GM23338 (cell line): ENCODE measurements at regions not wholly inside any gene's neighbourhood (a gene's known extent, or its start where the extent isn't known, plus 50 kb on each side); places are given as distances from the start of the nearest gene placed in this dataset.

Experiments used
- CREB1 ChIP-seq: fragments of 250-450 bp; sonication (Bioruptor Pico); IDR thresholded peaks from 2 replicates; pipeline ENCODE4 v1.5.0; 2020; ENCODE audit warnings: low read depth, mild to moderate bottlenecking, moderate library complexity
- EZH2 ChIP-seq: fragments of 200-600 bp; sonication (generic); IDR thresholded peaks from one replicate; pipeline ENCODE4 v1.8.0; 2017; ENCODE audit warnings: antibody characterized with exemption, mild to moderate bottlenecking, low read depth; ENCODE audit not compliant: unreplicated experiment
- EZH2phosphoT487 ChIP-seq: fragments of 200-600 bp; sonication (generic); IDR thresholded peaks from one replicate; pipeline ENCODE4 v1.8.1; 2018; ENCODE audit warnings: antibody characterized with exemption; ENCODE audit not compliant: unreplicated experiment
- JUNB ChIP-seq: IDR thresholded peaks from one replicate; pipeline ENCODE4 v1.6.1; 2016; ENCODE audit warnings: antibody characterized with exemption; ENCODE audit not compliant: unreplicated experiment
- NANOG ChIP-seq: IDR thresholded peaks from 2 replicates; pipeline ENCODE4 v1.6.1; 2016; ENCODE audit warnings: antibody characterized with exemption, borderline replicate concordance
- POLR2AphosphoS5 ChIP-seq: IDR thresholded peaks from 2 replicates; pipeline ENCODE4 v1.6.1; 2016; ENCODE audit warnings: antibody characterized with exemption, low read depth
- REST ChIP-seq: IDR thresholded peaks from one replicate; pipeline ENCODE4 v1.6.1; 2018; ENCODE audit warnings: antibody characterized with exemption; ENCODE audit not compliant: unreplicated experiment
- STAT1 ChIP-seq: IDR thresholded peaks from one replicate; pipeline ENCODE4 v1.6.1; 2016; ENCODE audit warnings: antibody characterized with exemption; ENCODE audit not compliant: unreplicated experiment
- ZNF114 ChIP-seq: fragments of 250-450 bp; sonication (Bioruptor Pico); IDR thresholded peaks from 2 replicates; pipeline ENCODE4 v1.5.0; 2020; ENCODE audit warnings: mild to moderate bottlenecking, moderate library complexity
- ZNF331 ChIP-seq: fragments of 250-450 bp; sonication (Bioruptor Pico); IDR thresholded peaks from 2 replicates; pipeline ENCODE4 v1.5.0; 2020; ENCODE audit warnings: low read depth, mild to moderate bottlenecking, moderate library complexity
- TF ChIP-seq, protein P1 (sequence below), 2 experiments: fragments of 200-600 bp in 1 of 2; sonication (generic) in 1 of 2; conservative IDR thresholded peaks; 2 replicates each; pipeline versions ENCODE4 v1.5.1 to v1.6.1; 2016 to 2017; ENCODE audit warnings: antibody characterized with exemption in 2 of 2, low read depth in 2 of 2, mild to moderate bottlenecking in 2 of 2, moderate library complexity in 1 of 2
- TF ChIP-seq, protein P2 (sequence below): IDR thresholded peaks from 2 replicates; pipeline ENCODE4 v1.6.1; 2016; ENCODE audit warnings: antibody characterized with exemption
- TF ChIP-seq, protein P3 (sequence below): fragments of 250-450 bp; sonication (Bioruptor Pico); IDR thresholded peaks from 2 replicates; pipeline ENCODE4 v1.5.0; 2020; ENCODE audit warnings: mild to moderate bottlenecking, moderate library complexity

DNA sequence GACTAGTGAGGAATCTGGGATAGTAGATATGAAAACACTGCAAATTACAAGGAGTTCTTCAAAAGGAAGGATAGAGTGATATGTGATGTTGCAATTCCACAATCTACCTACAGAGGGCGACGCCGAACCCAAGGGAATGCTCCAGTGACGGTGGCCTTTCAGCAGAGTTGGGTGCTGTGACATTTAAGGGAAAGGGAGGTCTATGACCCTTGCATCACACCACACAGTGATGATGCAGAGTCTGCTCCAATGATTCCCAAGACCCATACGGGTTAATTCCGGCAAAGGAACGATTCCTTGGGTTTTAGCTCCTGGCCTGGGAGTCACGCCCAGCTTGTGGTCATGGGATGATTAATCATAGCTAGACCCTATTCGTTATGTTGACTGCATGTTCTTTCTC lies 123.0 kb upstream of the IGSF21 start:
- TF ChIP-seq CREB1 (CRISPR knock-in tag) (no peak; the same call in 1 of the 2 replicates), POLR2AphosphoS5 (no peak), EZH2phosphoT487 (no peak), EZH2 (no peak), ZNF331 (CRISPR knock-in tag) (no peak), STAT1 (no peak), JUNB (no peak), REST (no peak), NANOG (no peak), ZNF114 (no peak)
- TF ChIP-seq, protein P1, sequence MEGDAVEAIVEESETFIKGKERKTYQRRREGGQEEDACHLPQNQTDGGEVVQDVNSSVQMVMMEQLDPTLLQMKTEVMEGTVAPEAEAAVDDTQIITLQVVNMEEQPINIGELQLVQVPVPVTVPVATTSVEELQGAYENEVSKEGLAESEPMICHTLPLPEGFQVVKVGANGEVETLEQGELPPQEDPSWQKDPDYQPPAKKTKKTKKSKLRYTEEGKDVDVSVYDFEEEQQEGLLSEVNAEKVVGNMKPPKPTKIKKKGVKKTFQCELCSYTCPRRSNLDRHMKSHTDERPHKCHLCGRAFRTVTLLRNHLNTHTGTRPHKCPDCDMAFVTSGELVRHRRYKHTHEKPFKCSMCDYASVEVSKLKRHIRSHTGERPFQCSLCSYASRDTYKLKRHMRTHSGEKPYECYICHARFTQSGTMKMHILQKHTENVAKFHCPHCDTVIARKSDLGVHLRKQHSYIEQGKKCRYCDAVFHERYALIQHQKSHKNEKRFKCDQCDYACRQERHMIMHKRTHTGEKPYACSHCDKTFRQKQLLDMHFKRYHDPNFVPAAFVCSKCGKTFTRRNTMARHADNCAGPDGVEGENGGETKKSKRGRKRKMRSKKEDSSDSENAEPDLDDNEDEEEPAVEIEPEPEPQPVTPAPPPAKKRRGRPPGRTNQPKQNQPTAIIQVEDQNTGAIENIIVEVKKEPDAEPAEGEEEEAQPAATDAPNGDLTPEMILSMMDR (conservative IDR thresholded peaks at IDR 0.05; ENCODE audit: low read depth in 2 of 2): peak; percentile 89 to 91
- TF ChIP-seq, protein P2, sequence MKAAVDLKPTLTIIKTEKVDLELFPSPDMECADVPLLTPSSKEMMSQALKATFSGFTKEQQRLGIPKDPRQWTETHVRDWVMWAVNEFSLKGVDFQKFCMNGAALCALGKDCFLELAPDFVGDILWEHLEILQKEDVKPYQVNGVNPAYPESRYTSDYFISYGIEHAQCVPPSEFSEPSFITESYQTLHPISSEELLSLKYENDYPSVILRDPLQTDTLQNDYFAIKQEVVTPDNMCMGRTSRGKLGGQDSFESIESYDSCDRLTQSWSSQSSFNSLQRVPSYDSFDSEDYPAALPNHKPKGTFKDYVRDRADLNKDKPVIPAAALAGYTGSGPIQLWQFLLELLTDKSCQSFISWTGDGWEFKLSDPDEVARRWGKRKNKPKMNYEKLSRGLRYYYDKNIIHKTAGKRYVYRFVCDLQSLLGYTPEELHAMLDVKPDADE: no peak
- TF ChIP-seq, protein P3, sequence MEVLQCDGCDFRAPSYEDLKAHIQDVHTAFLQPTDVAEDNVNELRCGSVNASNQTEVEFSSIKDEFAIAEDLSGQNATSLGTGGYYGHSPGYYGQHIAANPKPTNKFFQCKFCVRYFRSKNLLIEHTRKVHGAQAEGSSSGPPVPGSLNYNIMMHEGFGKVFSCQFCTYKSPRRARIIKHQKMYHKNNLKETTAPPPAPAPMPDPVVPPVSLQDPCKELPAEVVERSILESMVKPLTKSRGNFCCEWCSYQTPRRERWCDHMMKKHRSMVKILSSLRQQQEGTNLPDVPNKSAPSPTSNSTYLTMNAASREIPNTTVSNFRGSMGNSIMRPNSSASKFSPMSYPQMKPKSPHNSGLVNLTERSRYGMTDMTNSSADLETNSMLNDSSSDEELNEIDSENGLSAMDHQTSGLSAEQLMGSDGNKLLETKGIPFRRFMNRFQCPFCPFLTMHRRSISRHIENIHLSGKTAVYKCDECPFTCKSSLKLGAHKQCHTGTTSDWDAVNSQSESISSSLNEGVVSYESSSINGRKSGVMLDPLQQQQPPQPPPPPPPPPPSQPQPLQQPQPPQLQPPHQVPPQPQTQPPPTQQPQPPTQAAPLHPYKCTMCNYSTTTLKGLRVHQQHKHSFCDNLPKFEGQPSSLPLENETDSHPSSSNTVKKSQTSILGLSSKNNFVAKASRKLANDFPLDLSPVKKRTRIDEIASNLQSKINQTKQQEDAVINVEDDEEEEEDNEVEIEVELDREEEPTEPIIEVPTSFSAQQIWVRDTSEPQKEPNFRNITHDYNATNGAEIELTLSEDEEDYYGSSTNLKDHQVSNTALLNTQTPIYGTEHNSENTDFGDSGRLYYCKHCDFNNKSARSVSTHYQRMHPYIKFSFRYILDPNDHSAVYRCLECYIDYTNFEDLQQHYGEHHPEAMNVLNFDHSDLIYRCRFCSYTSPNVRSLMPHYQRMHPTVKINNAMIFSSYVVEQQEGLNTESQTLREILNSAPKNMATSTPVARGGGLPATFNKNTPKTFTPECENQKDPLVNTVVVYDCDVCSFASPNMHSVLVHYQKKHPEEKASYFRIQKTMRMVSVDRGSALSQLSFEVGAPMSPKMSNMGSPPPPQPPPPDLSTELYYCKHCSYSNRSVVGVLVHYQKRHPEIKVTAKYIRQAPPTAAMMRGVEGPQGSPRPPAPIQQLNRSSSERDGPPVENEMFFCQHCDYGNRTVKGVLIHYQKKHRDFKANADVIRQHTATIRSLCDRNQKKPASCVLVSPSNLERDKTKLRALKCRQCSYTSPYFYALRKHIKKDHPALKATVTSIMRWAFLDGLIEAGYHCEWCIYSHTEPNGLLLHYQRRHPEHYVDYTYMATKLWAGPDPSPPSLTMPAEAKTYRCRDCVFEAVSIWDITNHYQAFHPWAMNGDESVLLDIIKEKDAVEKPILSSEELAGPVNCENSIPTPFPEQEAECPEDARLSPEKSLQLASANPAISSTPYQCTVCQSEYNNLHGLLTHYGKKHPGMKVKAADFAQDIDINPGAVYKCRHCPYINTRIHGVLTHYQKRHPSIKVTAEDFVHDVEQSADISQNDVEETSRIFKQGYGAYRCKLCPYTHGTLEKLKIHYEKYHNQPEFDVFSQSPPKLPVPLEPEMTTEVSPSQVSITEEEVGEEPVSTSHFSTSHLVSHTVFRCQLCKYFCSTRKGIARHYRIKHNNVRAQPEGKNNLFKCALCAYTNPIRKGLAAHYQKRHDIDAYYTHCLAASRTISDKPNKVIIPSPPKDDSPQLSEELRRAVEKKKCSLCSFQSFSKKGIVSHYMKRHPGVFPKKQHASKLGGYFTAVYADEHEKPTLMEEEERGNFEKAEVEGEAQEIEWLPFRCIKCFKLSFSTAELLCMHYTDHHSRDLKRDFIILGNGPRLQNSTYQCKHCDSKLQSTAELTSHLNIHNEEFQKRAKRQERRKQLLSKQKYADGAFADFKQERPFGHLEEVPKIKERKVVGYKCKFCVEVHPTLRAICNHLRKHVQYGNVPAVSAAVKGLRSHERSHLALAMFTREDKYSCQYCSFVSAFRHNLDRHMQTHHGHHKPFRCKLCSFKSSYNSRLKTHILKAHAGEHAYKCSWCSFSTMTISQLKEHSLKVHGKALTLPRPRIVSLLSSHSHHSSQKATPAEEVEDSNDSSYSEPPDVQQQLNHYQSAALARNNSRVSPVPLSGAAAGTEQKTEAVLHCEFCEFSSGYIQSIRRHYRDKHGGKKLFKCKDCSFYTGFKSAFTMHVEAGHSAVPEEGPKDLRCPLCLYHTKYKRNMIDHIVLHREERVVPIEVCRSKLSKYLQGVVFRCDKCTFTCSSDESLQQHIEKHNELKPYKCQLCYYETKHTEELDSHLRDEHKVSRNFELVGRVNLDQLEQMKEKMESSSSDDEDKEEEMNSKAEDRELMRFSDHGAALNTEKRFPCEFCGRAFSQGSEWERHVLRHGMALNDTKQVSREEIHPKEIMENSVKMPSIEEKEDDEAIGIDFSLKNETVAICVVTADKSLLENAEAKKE: no peak
